T-cell (primary cell): ENCODE measurements at regions not wholly inside any gene's neighbourhood (a gene's known extent, or its start where the extent isn't known, plus 50 kb on each side); places are given as distances from the start of the nearest gene placed in this dataset.
A peak's percentile ranks its signal among the peaks of the same experiment; 100 is the strongest.

Experiments used
- ATAC-seq, 4 experiments: fragments of 200-7000 bp in 3 of 4; fragments of 150-1000 bp in 1 of 4; cut with Tn5 transposase; replicated peaks in 1 of 4; 1 replicate in 3 of 4; 2 replicates in 1 of 4; pipeline ENCODE4 v1.10.0; 2021; ENCODE audit warnings: moderate library complexity in 3 of 4, mild to moderate bottlenecking in 2 of 4, moderate number of reproducible peaks in 1 of 4
- CTCF ChIA-PET, 2 donors: fragments of 300-600 bp; sonication (Branson Sonifier 250); formaldehyde crosslinking; loops; one replicate each; lab custom pipeline; 2022; ENCODE audit warnings: antibody characterized with exemption in 2 of 2; lab: Charles Lee
- POLR2A ChIA-PET, 2 donors: fragments of 300-600 bp; sonication (Branson Sonifier 250); formaldehyde crosslinking; loops; one replicate each; lab custom pipeline; 2022; ENCODE audit warnings: antibody characterized with exemption in 2 of 2; lab: Charles Lee
- DNase-seq, 35 experiments: peaks; one replicate each; pipeline versions ENCODE4 v3.0.0 to v3.0.0-alpha.2; 2013 to 2023
- H3K27ac ChIP-seq: one replicate; pipeline ENCODE4 v1.5.1; 2013; ENCODE audit warnings: low read length
- H3K27me3 ChIP-seq, 2 experiments: replicated peaks in 1 of 2; 1 replicate in 1 of 2; 2 replicates in 1 of 2; pipeline versions ENCODE4 v1.6.1 to v1.7.0; 2013; ENCODE audit warnings: low read length in 1 of 2, mixed read lengths in 1 of 2; ENCODE audit not compliant: control insufficient read depth in 2 of 2, insufficient read depth in 2 of 2; ENCODE audit errors: extremely low read depth in 1 of 2
- H3K36me3 ChIP-seq, 2 donors: 1 replicate in 1 of 2; 2 replicates in 1 of 2; pipeline versions ENCODE4 v1.6.1 to v1.7.0; 2013; ENCODE audit warnings: low read length in 1 of 2; ENCODE audit not compliant: control insufficient read depth in 2 of 2, insufficient read depth in 1 of 2; ENCODE audit errors: extremely low read depth in 1 of 2
- H3K4me1 ChIP-seq, 2 experiments: 1 replicate in 1 of 2; 2 replicates in 1 of 2; pipeline versions ENCODE4 v1.6.1 to v1.7.0; 2013; ENCODE audit warnings: low read length in 2 of 2, mixed read lengths in 1 of 2; ENCODE audit not compliant: insufficient read depth in 2 of 2, control insufficient read depth in 1 of 2; ENCODE audit errors: extremely low read depth in 1 of 2
- H3K4me3 ChIP-seq, 2 donors: 1 replicate in 1 of 2; 2 replicates in 1 of 2; pipeline versions ENCODE4 v1.5.1 to v1.7.0; 2013; ENCODE audit warnings: mild to moderate bottlenecking in 2 of 2, low read length in 1 of 2, moderate library complexity in 1 of 2; ENCODE audit not compliant: control insufficient read depth in 1 of 2; ENCODE audit errors: extremely low read depth in 1 of 2
- H3K9me3 ChIP-seq: 2 replicates; pipeline ENCODE4 v1.7.0; 2013
- H3K27ac Mint-ChIP-seq, 2 donors: one replicate each; pipeline ENCODE4 v1.8.0; 2020 to 2021; ENCODE audit warnings: mild to moderate bottlenecking in 2 of 2, mixed read lengths in 2 of 2
- H3K27me3 Mint-ChIP-seq, 2 donors: one replicate each; pipeline ENCODE4 v1.8.0; 2021 to 2022; ENCODE audit warnings: mixed read lengths in 2 of 2
- H3K36me3 Mint-ChIP-seq: one replicate; pipeline ENCODE4 v1.8.0; 2021; ENCODE audit warnings: mixed read lengths
- H3K4me1 Mint-ChIP-seq, 3 donors: one replicate each; pipeline ENCODE4 v1.8.0; 2020 to 2022; ENCODE audit warnings: mixed read lengths in 3 of 3, mild to moderate bottlenecking in 1 of 3
- H3K4me3 Mint-ChIP-seq, 3 donors: one replicate each; pipeline ENCODE4 v1.8.0; 2020 to 2022; ENCODE audit warnings: mild to moderate bottlenecking in 3 of 3, mixed read lengths in 3 of 3, moderate library complexity in 3 of 3
- H3K9me3 Mint-ChIP-seq, 3 donors: one replicate each; pipeline ENCODE4 v1.8.0; 2020 to 2022; ENCODE audit warnings: mixed read lengths in 3 of 3
- WGBS: methylation state at CpG from one replicate; pipeline ENCODE4 v1.1.5; 2013; ENCODE audit warnings: missing lambda C conversion rate; ENCODE audit not compliant: insufficient coverage; 5-methylcytosine and 5-hydroxymethylcytosine counted together

GRCh38 chr16:10312008-10312407 is 73.9 kb upstream of the ATF7IP2 start:
- DNase-seq, result no peak
- Mint-ChIP-seq H3K27me3 (no peaks in the 10 kb centered on the region), H3K4me3 (no peak overlapping the region), H3K27ac (no peak overlapping the region), H3K36me3 (no peaks in the 10 kb centered on the region), H3K9me3 (no peaks in the 10 kb centered on the region), H3K4me1 (peaks cover 5% of the 10 kb centered on the region in 3 donors)
- 72% methylated on average over 3 of the region's 5 CpGs for WGBS
- Histone ChIP-seq H3K4me1 (no peaks in the 10 kb centered on the region), H3K36me3 (no peaks in the 10 kb centered on the region), H3K9me3 (no peaks in the 10 kb centered on the region), H3K4me3 (no peak overlapping the region), H3K27me3 (no peaks in the 10 kb centered on the region), H3K27ac (no peak overlapping the region)
- CTCF ChIA-PET, result interaction anchor here (0.6 to 0.7 kb wide), 4 partner anchors 16 to 1087 kb away, joined by 3 to 6 read pairs (median 4); no protein-coding TSS in a partner anchor
- ATAC-seq, result no peak
- POLR2A ChIA-PET, result no interaction called here

GRCh38 chr16:10312784-10313724 is 72.8 kb upstream of the ATF7IP2 start:
- no peaks in the 10 kb centered on the region for H3K9me3 Mint-ChIP-seq
- ChIA-PET POLR2A (interaction anchor here in 1 of 2 donors (0.6 to 0.7 kb wide), 3 partner anchors 71 to 76 kb away, joined by 3 to 6 read pairs (median 5); partner anchors contain the start of gene ATF7IP2), CTCF (interaction anchor here (0.6 to 3.0 kb wide), 8 partner anchors 9 to 201 kb away, joined by 3 to 31 read pairs (median 4); no protein-coding TSS in a partner anchor)
- no peaks in the 10 kb centered on the region for H3K9me3 ChIP-seq
- ATAC-seq (no peak), DNase-seq (no peak)
- no peaks in the 10 kb centered on the region for H3K36me3 Mint-ChIP-seq
- no peak overlapping the region for H3K4me3 Mint-ChIP-seq
- H3K27ac ChIP-seq, result no peak overlapping the region
- H3K27ac Mint-ChIP-seq, result no peak overlapping the region
- no peaks in the 10 kb centered on the region for H3K27me3 Mint-ChIP-seq
- peaks cover 5% of the 10 kb centered on the region in 3 donors for H3K4me1 Mint-ChIP-seq
- no peak overlapping the region for H3K4me3 ChIP-seq
- no peaks in the 10 kb centered on the region for H3K4me1 ChIP-seq
- WGBS, result 100% methylated on average over 3 of the region's 7 CpGs
- no peaks in the 10 kb centered on the region for H3K36me3 ChIP-seq
- H3K27me3 ChIP-seq, result no peaks in the 10 kb centered on the region

- POLR2A ChIA-PET, result interaction anchor here in 1 of 2 donors (0.7 kb wide), 1 partner anchor 70 kb away, joined by 5 read pairs; no protein-coding TSS in a partner anchor
- no peaks in the 10 kb centered on the region for H3K27me3 Mint-ChIP-seq
- H3K36me3 ChIP-seq, result no peaks in the 10 kb centered on the region
- CTCF ChIA-PET, result interaction anchor here (0.6 to 3.0 kb wide), 21 partner anchors 8 to 1129 kb away, joined by 3 to 31 read pairs (median 5); partner anchors contain the start of gene ATF7IP2 (in 1 of the 2)
- no peaks in the 10 kb centered on the region for H3K36me3 Mint-ChIP-seq
- no peaks in the 10 kb centered on the region for H3K9me3 ChIP-seq
- no CpG with 5 or more reads among the region's 4 CpGs for WGBS
- no peak overlapping the region for H3K27ac ChIP-seq
- no peak overlapping the region for H3K4me3 ChIP-seq
- H3K9me3 Mint-ChIP-seq, result no peaks in the 10 kb centered on the region
- ATAC-seq (no peak), DNase-seq (no peak)
- peaks cover 16% of the 10 kb centered on the region in 3 donors for H3K4me1 Mint-ChIP-seq
- no peak overlapping the region for H3K4me3 Mint-ChIP-seq
- no peaks in the 10 kb centered on the region for H3K27me3 ChIP-seq
- H3K27ac Mint-ChIP-seq, result no peak overlapping the region
- H3K4me1 ChIP-seq, result peaks cover 0 to 5% of the 10 kb centered on the region in 2 experiments
Observed at GRCh38 chr16:10314317-10314716, 71.5 kb upstream of the ATF7IP2 start.

GRCh38 chr16:10314811-10315210 is 71.0 kb upstream of the ATF7IP2 start:
- H3K27me3 ChIP-seq, result no peaks in the 10 kb centered on the region
- Mint-ChIP-seq H3K4me1 (peaks cover 20 to 21% (median 20%) of the 10 kb centered on the region in 3 donors), H3K9me3 (no peaks in the 10 kb centered on the region), H3K27me3 (no peaks in the 10 kb centered on the region), H3K36me3 (no peaks in the 10 kb centered on the region), H3K4me3 (no peak overlapping the region), H3K27ac (peak overlapping the region in 1 of 2 donors; percentile 71)
- H3K27ac ChIP-seq, result no peak overlapping the region
- no peaks in the 10 kb centered on the region for H3K9me3 ChIP-seq
- DNase-seq (peak in 1 of 35 experiments; percentile 56), ATAC-seq (peak; percentile 63 to 74 (median 72))
- CTCF ChIA-PET, result interaction anchor here (0.6 to 3.0 kb wide), 23 partner anchors 9 to 1128 kb away, joined by 3 to 31 read pairs (median 4); partner anchors contain the start of gene ATF7IP2 (in 1 of the 2)
- H3K4me1 ChIP-seq, result peaks cover 0 to 10% of the 10 kb centered on the region in 2 experiments
- no peaks in the 10 kb centered on the region for H3K36me3 ChIP-seq
- POLR2A ChIA-PET, result no interaction called here
- H3K4me3 ChIP-seq, result no peak overlapping the region
- no CpG with 5 or more reads among the region's 4 CpGs for WGBS

DNA sequence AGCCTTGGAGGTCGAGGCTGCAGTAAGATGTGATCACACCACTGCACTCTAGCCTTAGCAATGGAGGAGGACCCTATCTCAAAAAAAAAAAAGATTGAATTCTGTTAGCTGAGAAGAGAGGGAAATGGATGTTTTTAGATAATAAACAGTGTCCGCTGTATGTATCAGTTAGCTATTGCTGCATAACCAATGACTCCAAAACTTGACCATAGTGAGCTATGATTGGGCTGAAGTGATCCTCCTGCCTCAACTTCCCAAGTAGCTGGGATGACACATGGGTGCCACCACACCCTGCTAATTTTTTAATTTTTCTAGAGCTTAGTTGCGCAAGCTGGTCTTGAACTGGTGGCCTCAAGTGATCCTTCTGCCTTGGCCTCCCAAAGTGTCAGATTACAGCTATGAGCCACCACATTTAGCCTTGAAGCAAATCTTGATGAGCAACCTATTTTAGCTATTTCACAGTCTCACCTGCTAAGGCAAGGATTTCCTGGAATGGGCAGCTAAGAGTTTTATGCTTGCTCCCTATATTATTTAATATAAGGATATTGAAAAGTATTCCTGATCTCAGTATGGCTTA is 68.3 kb upstream of the ATF7IP2 start:
- no peak overlapping the region for H3K4me3 ChIP-seq
- no peak overlapping the region for H3K27ac ChIP-seq
- Mint-ChIP-seq H3K27me3 (no peaks in the 10 kb centered on the region), H3K9me3 (no peaks in the 10 kb centered on the region), H3K4me3 (no peak overlapping the region), H3K4me1 (peaks cover 20 to 21% (median 20%) of the 10 kb centered on the region in 3 donors), H3K36me3 (no peaks in the 10 kb centered on the region), H3K27ac (no peak overlapping the region)
- ChIA-PET CTCF (interaction anchor here (0.7 to 2.7 kb wide), 4 partner anchors 68 to 197 kb away, joined by 3 to 11 read pairs (median 4); partner anchors contain the start of gene ATF7IP2 (in 1 of the 2)), POLR2A (interaction anchor here in 1 of 2 donors (0.6 kb wide), 1 partner anchor 468 kb away, joined by 5 read pairs; no protein-coding TSS in a partner anchor)
- WGBS, result 89% methylated on average over 1 of the region's 3 CpGs
- no peaks in the 10 kb centered on the region for H3K9me3 ChIP-seq
- ATAC-seq (no peak), DNase-seq (no peak)
- H3K27me3 ChIP-seq, result no peaks in the 10 kb centered on the region
- peaks cover 0 to 10% of the 10 kb centered on the region in 2 experiments for H3K4me1 ChIP-seq
- H3K36me3 ChIP-seq, result no peaks in the 10 kb centered on the region
